Neuron (in vitro differentiated cells): ENCODE measurements at regions not wholly inside any gene's neighbourhood (a gene's known extent, or its start where the extent isn't known, plus 50 kb on each side); places are given as distances from the start of the nearest gene placed in this dataset.

ENCODE experiments used
- H2AFZ ChIP-seq: one replicate; pipeline ENCODE4 v1.6.1; 2013; ENCODE audit warnings: low read depth, mild to moderate bottlenecking, inconsistent platforms, low read length, moderate library complexity
- H3K27me3 ChIP-seq: one replicate; pipeline ENCODE4 v1.6.1; 2013; ENCODE audit warnings: low read length; ENCODE audit not compliant: insufficient read depth
- H3K36me3 ChIP-seq: one replicate; pipeline ENCODE4 v1.6.1; 2013; ENCODE audit warnings: low read length; ENCODE audit not compliant: insufficient read depth
- H3K4me1 ChIP-seq: one replicate; pipeline ENCODE4 v1.6.1; 2013; ENCODE audit warnings: low read length; ENCODE audit not compliant: insufficient read depth
- H3K4me3 ChIP-seq: 2 replicates; pipeline ENCODE4 v1.5.1; 2013; ENCODE audit warnings: mild to moderate bottlenecking, low read length, moderate library complexity
- H3K9me3 ChIP-seq: one replicate; pipeline ENCODE4 v1.6.1; 2013; ENCODE audit warnings: low read length

DNA sequence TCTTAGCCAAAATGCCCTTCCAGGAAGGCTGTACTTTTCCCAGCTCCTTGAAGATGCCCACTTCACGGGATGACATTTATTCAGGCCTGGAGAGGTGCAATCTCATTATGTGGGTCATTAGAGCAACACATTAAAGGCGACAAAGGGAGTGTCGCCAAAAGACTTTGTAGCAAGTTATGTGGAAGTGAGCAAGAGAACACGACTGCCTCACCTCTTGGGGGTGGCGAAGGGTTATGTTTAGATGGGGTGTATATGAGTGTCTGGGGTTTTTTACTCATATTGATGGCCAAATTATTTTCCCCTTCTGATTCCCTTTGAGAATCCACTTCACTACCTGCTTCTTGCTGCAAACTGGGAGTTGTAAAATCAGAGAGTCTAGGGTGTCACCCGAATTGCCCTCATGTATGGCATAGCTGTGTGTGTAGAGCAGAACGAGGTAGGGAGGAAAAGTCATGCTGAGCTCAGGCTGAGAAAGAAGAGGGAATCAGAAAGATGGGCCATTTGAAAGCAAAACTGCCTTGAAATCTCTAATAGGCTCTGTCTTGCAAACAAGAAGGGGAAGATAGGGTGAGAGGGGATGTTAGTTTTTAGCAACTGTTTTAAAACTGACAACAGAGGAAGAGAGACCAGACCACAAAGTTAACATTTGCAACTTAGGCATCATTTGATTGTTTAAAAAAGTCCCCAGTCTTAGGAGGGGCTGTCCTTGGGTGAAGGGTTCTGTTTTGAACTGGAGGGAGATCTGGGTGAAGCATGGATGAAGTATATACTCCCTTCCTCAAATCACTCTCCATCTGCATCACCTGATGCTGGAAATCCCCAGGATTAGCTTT is 97.1 kb upstream of the IL12B start:
- Histone ChIP-seq H3K9me3 (no peaks in the 10 kb centered on the region), H3K36me3 (no peaks in the 10 kb centered on the region), H3K4me1 (no peaks in the 10 kb centered on the region), H3K4me3 (no peak overlapping the region), H2AFZ (no peak overlapping the region), H3K27me3 (no peaks in the 10 kb centered on the region)

DNA sequence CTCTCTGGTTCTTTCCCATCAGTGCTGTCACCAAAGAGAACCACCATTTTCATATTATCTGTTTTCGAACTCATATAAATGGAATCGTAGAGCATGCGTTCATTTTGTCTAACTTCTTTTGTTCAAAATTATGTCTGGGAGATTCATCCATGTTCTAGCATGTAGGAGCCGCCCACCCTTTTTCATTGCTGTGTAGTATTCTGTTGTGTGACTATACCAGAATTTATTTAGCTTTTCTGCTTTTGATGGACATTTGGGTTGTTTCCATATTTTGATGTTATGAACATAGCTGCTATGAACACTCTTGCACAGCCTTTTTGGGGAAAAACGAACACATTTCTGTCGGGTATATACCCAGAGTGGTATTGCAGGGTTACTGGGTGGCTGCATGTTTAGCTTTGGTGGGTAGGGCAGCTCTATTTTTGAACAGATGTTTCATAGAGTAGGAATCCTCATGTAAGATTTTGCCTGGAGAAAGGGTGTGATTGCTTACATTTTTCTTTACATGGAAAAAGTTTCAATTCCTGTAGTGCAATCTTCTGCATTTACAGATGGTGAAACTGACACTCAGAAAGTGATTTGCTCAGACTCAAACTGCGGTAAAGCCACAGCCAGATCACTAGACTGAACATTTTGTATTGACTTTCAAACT is 100.2 kb upstream of the IL12B start:
- H2AFZ ChIP-seq, result no peak overlapping the region
- no peaks in the 10 kb centered on the region for H3K36me3 ChIP-seq
- no peak overlapping the region for H3K4me3 ChIP-seq
- no peaks in the 10 kb centered on the region for H3K9me3 ChIP-seq
- no peaks in the 10 kb centered on the region for H3K27me3 ChIP-seq
- no peaks in the 10 kb centered on the region for H3K4me1 ChIP-seq

DNA sequence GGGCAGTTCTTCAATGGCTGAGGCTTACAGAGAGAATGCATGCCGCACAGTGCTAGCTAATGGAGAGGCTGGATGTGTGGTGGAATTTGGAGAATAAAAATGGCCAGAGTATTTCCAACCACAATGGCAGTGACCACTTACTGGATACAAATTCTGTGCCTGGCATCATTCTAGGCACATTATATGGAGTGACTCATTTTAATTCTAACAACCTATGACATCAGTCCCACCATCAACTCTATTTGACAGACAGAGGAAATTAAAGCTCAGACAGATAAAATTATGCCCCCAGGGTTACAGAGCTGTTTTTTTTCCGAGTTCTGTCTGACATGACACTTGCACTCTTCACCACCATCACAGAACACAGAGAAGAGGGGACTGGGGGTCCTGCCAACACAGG is 105.6 kb upstream of the IL12B start:
- no peaks in the 10 kb centered on the region for H3K36me3 ChIP-seq
- no peak overlapping the region for H3K4me3 ChIP-seq
- no peaks in the 10 kb centered on the region for H3K4me1 ChIP-seq
- H3K27me3 ChIP-seq, result no peaks in the 10 kb centered on the region
- H3K9me3 ChIP-seq, result no peaks in the 10 kb centered on the region
- H2AFZ ChIP-seq, result no peak overlapping the region

DNA sequence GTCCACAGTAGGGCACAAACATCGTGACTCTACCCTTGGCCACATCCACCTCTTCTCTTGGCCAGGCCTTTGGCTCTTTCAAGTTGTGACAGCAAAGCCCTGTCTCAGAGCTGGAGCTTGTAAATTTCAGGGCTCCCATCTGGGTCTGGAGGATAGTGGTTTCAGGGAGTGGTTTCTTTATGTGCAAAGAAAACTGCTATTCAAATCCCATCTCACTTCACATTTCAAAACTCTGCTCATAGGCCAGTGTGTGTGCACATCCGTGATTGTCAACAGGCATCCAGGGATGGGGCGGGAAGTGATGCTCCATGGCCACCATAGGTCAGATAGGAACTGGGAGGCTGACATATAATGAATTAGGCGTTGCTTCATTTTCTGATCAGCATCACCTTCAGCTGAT is 107.8 kb upstream of the IL12B start:
- Histone ChIP-seq H3K4me1 (no peaks in the 10 kb centered on the region), H3K27me3 (no peaks in the 10 kb centered on the region), H3K9me3 (no peaks in the 10 kb centered on the region), H3K36me3 (no peaks in the 10 kb centered on the region), H2AFZ (no peak overlapping the region), H3K4me3 (no peak overlapping the region)

DNA sequence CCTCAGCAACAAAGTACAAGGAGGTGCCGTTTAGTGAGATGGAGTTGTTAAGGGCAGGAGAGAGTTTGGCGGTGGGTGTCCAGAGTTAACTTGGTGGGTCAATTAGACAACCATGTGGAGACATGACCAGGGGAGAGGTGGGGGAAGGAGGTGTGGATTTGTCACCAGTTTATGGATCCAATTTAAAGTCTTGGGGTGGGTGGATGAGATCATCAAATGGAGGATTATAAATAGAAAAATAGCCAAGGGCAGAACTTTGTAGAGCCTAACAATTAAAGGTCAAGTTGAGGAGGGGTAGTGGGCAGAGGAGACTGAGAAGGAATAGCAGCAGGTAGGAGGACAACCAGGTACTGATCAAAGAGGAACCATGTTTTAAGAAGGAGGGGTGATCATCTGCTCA is 108.7 kb upstream of the IL12B start:
- Histone ChIP-seq H3K4me3 (no peak overlapping the region), H2AFZ (no peak overlapping the region), H3K4me1 (no peaks in the 10 kb centered on the region), H3K27me3 (no peaks in the 10 kb centered on the region), H3K36me3 (no peaks in the 10 kb centered on the region), H3K9me3 (no peaks in the 10 kb centered on the region)

DNA sequence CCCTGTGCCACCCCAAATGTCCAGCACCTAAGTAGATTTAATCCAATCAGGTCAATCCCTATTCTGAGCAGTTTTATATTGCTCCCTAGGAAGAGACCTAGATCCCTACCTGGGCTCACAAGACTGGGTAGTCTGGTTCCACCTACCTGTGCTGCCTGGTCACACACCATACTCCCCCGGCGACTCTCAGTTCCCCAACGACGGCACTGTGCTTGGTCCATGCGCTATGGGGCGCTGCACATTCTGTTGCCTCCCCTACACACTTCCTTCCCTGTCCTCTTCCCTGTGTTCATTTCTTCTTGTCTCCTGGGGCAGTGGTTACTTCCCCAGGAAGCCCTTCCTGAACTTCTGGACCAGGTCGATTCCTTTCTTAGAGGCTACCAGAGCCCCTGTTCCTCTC is 109.9 kb upstream of the IL12B start:
- Histone ChIP-seq H2AFZ (no peak overlapping the region), H3K4me1 (no peaks in the 10 kb centered on the region), H3K27me3 (no peaks in the 10 kb centered on the region), H3K9me3 (no peaks in the 10 kb centered on the region), H3K4me3 (no peak overlapping the region), H3K36me3 (no peaks in the 10 kb centered on the region)

DNA sequence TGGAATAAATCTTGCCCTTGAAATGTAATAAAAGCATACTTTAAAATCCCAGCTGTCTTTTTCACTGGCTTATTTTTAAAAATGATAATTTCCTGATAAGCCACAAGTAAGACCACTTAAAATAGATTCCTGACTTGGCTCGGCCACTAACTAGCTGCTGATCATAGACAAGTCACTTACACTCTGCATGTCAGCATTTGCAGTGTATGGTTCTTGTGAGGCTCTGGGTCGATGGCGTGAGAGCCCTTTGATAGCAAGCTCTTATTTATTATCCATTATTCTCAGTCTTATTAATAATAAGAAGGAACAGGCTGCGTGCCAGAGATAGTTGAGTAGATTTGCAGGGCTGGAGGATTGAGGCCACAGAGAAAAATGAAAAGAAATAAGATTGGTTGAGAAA is 110.7 kb upstream of the IL12B start:
- Histone ChIP-seq H3K4me1 (no peaks in the 10 kb centered on the region), H2AFZ (no peak overlapping the region), H3K36me3 (no peaks in the 10 kb centered on the region), H3K27me3 (no peaks in the 10 kb centered on the region), H3K9me3 (no peaks in the 10 kb centered on the region), H3K4me3 (no peak overlapping the region)

DNA sequence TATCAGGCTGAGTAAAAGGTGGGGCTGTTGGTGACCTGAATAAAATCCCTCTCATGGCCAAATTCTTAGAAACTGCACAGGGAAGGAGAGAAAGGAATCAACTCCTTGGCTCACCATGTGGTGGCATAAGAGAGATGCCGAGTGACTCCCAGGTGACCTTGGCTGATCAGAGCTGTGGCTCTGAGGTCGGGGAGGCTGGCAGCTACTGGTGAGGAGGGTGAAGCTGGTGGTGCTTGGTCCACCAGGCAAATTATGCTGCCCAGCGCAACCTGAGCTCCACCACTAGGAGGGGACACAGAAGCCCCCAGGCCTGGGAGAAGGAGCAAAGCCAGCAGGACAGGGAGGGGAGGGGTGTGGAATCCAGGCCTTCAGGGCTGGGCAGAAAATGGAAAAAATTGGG is 111.2 kb upstream of the IL12B start:
- Histone ChIP-seq H3K4me1 (no peaks in the 10 kb centered on the region), H3K36me3 (no peaks in the 10 kb centered on the region), H3K9me3 (no peaks in the 10 kb centered on the region), H3K27me3 (no peaks in the 10 kb centered on the region), H3K4me3 (no peak overlapping the region), H2AFZ (no peak overlapping the region)

DNA sequence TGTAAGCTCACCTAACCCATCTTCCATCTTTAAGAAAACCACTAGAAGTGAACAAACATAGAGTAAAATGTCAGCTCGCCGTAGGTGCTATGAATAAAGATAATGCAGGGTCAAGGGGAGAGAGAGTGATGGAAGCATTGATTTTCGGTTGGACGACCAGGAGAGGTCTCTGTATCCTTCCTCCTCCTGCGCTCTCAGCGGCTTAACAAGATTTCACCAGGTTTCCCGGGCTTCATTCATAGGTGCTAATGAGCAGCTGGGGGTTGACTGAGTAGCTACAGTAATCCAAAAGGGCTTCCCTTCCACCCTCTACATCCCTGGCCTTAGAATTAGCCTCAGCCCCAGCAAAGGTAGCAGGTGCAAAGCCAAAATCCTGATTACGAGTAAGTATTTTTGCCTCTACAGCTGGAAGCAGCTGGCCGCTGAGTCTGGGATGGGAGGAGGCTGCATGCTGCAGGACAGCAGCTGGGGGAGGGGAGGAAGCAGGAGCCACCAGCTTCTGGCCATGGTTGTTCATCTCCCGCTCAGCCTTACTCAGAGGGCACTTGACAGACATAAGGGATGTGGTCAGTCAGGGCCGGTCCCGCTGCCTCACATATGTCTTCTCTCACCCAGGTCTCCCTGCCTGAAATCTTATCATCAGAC is 112.0 kb upstream of the IL12B start:
- H3K9me3 ChIP-seq, result no peaks in the 10 kb centered on the region
- no peak overlapping the region for H3K4me3 ChIP-seq
- H3K27me3 ChIP-seq, result no peaks in the 10 kb centered on the region
- H2AFZ ChIP-seq, result no peak overlapping the region
- H3K36me3 ChIP-seq, result no peaks in the 10 kb centered on the region
- no peaks in the 10 kb centered on the region for H3K4me1 ChIP-seq

DNA sequence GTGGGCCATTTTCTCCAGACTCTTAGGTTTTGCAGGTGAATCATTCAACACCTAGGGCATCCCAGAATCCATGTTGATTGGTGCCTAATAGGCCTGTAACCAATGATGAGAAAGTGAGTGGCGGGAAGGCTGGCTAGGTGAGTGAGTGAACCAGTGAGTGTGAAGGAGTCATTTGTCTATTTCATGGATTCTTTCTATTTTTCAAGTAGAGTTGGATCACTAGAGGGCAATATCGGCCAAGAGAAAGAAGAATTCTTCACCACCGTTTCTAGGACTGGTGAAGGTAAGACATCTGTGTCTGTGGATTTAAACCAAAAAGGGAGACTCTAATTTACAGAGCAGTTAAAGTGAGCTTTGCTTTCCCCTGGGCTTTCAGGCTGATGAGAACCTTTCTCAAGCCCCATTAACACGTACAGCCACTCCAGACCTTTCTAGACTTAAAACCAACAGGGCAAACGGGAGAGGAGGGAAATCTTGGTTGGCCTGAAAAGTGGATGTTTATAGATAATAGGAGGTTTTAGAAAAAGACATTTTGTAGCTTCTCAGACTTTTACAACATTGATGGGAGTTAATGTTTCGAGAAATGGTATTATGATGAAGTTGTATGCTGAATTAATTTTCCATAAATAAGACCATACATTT is 114.3 kb upstream of the IL12B start:
- Histone ChIP-seq H3K9me3 (no peaks in the 10 kb centered on the region), H3K36me3 (no peaks in the 10 kb centered on the region), H3K4me3 (no peak overlapping the region), H3K27me3 (no peaks in the 10 kb centered on the region), H3K4me1 (no peaks in the 10 kb centered on the region), H2AFZ (no peak overlapping the region)

DNA sequence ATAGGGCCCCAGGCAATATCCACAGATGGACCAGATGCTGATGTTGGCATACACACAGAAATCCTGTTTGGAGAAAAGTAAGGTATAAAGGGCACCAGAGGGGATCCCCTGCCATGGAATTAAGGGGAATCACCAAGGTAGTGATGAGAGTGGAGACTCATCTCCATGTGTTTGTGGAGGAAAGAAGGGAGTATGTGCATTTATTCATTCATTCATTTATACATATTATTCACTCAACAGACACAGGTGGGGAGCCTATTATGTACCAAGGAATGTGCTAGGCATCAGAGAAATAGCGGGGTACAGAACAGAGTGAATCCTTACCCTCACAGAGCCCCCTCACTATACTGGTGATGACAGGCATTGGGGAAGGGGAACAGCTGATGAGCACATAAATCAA is 116.8 kb upstream of the IL12B start:
- Histone ChIP-seq H3K4me1 (no peaks in the 10 kb centered on the region), H3K4me3 (no peak overlapping the region), H3K36me3 (no peaks in the 10 kb centered on the region), H3K9me3 (no peaks in the 10 kb centered on the region), H2AFZ (no peak overlapping the region), H3K27me3 (no peaks in the 10 kb centered on the region)

DNA sequence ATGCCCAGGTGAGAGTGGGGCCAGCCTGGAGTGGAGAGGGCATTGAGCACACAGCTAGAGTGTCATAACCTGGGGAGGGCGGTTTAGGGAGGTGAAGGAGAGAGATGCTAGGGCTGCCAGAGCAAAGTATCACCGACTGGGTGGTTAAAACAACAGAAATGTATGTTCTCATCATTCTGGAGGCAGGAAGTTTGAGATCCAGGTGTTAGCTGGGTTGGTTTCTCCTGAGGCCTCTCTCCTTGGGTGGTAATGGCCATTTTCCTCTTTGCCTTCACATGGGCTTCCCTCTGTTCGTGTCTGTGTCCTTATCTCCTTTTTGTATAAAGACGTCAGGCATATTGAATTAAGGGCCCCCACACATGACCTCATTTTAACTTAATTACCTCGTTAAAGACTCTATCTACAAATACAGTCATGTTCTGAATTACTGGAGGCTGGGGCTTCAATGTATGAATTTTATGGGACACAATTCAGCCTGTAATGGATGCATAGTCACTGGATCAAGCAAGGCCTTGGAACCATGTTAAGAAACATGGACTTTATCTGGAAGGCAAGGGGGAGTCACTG is 118.6 kb upstream of the IL12B start:
- H3K9me3 ChIP-seq, result no peaks in the 10 kb centered on the region
- no peaks in the 10 kb centered on the region for H3K36me3 ChIP-seq
- no peak overlapping the region for H2AFZ ChIP-seq
- H3K27me3 ChIP-seq, result no peaks in the 10 kb centered on the region
- H3K4me3 ChIP-seq, result no peak overlapping the region
- H3K4me1 ChIP-seq, result no peaks in the 10 kb centered on the region

DNA sequence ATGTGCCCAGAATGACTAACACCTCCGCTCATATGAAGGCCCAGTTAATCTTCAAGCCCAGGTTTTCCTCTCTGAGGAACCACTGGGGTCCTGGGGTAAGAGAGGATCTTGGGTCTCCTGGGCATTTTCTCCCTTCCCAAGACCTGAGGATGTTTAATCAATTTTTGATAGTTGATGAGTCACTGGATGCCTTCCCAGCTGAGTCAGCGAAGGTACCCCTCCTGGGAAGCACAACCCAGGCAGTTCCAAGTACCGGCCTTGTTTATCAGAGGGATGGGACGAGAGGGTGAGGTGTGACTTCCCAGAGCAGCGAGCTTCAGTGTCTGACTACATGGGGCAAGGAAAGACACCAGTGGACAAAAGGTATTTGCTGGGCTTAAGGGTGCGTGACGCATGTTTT is 119.6 kb upstream of the IL12B start:
- H3K27me3 ChIP-seq, result no peaks in the 10 kb centered on the region
- no peak overlapping the region for H2AFZ ChIP-seq

More for the DNA sequence above, 119.6 kb upstream of the IL12B start:
- Histone ChIP-seq H3K4me3 (no peak overlapping the region), H3K4me1 (no peaks in the 10 kb centered on the region), H3K9me3 (no peaks in the 10 kb centered on the region), H3K36me3 (no peaks in the 10 kb centered on the region)
